ENCODE measurements at regions not wholly inside any gene's neighbourhood (a gene's known extent, or its start where the extent isn't known, plus 50 kb on each side); places are given as distances from the start of the nearest gene placed in this dataset.

- no peak for TF ChIP-seq CTCF (IDR thresholded peaks at IDR 0.05)
- no peak for TF ChIP-seq POLR2A (IDR thresholded peaks at IDR 0.05)
Measured at GRCh38 chrX:145396612-145397011, 149.3 kb downstream of the SPANXN1 start.

All from esophagus squamous epithelium (tissue), 4 donors.